HL-60 (cell line): ENCODE measurements at regions not wholly inside any gene's neighbourhood (a gene's known extent, or its start where the extent isn't known, plus 50 kb on each side); places are given as distances from the start of the nearest gene placed in this dataset.

Source experiments
- CTCF ChIP-seq: IDR thresholded peaks from one replicate; pipeline ENCODE4 v1.5.1; 2011; ENCODE audit warnings: low read length, control low read depth, inconsistent platforms; ENCODE audit not compliant: insufficient read depth
- POLR2AphosphoS5 ChIP-seq: IDR thresholded peaks from 2 replicates; pipeline ENCODE4 v1.6.1; 2012; ENCODE audit warnings: low read depth
- REST ChIP-seq: IDR thresholded peaks from 2 replicates; pipeline ENCODE4 v1.6.1; 2012; ENCODE audit warnings: low read depth; ENCODE audit not compliant: insufficient replicate concordance
- SPI1 ChIP-seq: IDR thresholded peaks from 2 replicates; pipeline ENCODE4 v1.6.1; 2012; ENCODE audit warnings: low read depth, mild to moderate bottlenecking, borderline replicate concordance

GRCh38 chr20:59466107-59466815, 138.1 kb upstream of the PHACTR3 start:
- TF ChIP-seq CTCF (no peak), REST (no peak), POLR2AphosphoS5 (no peak), SPI1 (no peak)
